GM19455 (cell line): ENCODE measurements at regions not wholly inside any gene's neighbourhood (a gene's known extent, or its start where the extent isn't known, plus 50 kb on each side); places are given as distances from the start of the nearest gene placed in this dataset.
"Not testable (repeated sequence)": the region's sequence is repeated elsewhere in the genome, so short reads cannot be mapped to it uniquely, and the experiment has no call there.

Experiments used
- ATAC-seq: cut with Tn5 transposase; IDR thresholded peaks from one replicate; pipeline ENCODE4 v1.9.1; 2021; ENCODE audit not compliant: unreplicated experiment

DNA sequence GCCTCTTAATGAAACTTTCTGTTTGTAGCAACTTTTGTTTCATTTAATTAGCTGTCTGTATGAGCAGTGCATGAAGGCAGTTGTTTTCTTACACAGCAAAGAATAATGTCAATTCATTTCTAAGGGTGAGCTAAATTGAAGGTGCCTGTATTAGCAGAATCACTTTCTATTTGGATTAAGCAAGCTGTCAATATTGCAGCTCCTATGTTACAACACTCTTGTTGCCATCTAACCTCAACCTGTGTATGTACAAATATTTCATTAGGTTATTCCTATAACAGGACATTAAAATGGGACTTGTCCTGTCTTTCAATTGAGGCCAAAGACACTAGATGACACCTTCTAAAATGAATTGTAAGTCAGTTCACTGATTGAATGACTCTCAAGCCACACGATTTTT lies 647.5 kb downstream of the UTRN start:
- ATAC-seq, result no peak

DNA sequence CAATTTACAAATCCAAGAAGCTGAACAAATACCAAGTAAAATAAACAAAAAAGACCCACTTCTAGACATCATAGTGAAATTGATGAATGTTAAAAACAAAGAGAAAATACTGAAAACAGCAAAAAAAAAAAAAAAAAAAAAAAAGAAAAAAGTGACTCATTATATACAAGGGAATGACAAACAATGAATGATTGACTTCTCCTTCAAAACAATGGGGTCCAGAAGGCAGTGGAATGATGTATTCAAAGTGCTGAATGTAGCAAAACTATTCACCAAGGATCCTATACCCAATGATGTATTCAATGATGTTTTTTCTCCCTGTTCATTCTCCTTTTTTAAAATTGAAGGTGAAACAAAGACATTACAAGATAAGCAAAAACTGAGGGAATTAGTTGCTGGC lies 650.0 kb downstream of the UTRN start:
- ATAC-seq, result no peak

DNA sequence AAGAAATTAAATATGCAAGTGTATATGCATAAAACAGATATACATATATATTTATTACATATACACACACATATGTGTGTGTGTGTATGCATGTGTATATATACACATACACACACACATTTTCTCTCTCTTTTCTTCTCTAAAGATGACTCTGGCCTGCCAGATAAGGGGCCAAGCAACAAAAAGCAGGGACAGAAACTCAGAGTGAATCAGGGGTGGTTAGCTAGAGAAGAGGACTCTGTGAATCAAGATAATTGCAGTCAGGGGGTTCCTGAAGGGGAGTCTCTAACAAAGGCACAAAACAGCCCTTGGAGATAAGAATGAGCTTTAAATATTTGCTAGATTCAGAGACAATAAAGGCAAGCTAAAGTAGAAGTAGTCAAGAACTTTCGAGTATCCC lies 650.5 kb downstream of the UTRN start:
- no peak for ATAC-seq

DNA sequence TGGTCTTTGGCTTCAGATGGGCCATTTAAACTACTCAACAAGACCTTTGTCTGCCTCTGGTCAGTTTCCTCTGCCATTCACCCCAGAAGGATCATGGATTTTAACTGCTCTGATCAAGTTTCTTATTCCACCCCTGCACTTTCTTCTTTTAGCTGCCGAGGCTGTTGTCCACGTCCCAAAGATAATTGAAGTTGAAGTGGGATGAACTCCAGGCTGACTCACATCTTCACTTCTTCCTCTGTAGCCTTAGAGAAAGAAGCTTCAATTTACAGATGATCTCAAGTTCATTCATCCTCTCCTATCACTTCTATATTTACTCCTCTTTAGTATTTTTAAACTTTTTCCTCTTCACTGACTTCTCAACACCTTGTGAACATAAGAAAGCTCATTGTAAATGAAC lies 651.6 kb downstream of the UTRN start:
- ATAC-seq, result no peak

DNA sequence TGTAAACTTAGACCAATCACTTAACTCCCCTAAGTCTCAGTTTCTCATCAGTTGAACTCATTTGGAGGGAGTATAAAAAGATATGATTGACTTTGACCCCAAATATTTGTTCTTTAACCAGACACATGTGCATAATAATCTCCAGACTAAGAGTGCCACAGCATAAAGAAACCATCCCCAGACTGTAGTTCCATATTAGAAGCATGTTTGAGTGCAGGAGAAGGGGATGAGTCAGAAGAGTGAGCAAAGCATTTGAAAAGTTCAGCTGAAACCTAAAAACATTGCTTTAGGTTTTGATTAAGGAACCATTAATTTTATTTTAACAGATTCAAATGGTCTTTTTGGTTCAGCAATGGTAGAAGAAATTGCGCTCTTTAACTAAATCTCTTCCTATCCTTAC lies 654.8 kb downstream of the UTRN start:
- ATAC-seq, result no peak

DNA sequence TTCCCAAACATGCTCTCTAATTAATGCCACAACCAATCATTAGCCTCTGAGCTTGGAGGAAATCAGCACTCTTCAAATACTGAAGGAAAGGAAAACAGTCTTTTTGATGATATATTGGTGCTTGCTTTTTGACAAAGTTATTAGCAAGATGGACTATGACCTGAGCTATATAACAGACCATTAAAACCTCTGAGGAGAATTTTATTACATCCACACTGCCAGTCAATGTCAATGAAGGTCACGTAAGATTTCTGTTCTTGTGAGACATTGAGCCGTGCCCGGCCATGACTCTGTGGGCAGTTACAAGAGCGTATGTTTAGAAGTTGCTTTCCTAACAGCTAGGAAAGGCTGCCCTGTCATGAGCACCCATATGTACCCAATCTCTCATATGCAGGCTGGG lies 659.0 kb downstream of the UTRN start:
- ATAC-seq, result no peak

DNA sequence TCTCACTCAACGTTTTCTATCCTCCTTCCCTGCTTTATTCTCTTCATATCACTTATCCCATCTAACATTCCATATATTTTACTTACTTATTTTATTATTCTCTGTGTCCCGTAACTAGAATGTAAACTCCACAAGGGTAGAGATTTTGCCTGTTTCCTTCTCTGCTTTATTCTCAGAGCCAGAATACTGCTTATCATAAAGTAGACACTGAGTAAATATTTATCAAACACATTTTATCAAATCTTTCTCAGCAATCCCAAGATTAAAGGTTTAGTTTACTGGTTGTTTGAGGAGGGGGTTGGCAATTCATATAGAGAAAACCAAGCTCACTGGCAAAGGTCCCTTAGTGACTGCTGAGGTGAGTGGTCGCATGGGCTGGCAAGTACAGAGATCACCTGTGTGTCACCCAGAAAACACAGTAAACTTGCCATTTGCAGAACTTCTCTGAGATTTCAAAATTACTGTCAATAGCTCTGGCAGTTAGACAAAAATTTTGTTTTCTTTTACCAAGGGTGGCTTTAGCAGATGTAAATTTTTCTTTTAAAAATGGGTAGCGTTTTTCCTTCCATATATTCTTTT lies 662.4 kb downstream of the UTRN start:
- ATAC-seq, result no peak

DNA sequence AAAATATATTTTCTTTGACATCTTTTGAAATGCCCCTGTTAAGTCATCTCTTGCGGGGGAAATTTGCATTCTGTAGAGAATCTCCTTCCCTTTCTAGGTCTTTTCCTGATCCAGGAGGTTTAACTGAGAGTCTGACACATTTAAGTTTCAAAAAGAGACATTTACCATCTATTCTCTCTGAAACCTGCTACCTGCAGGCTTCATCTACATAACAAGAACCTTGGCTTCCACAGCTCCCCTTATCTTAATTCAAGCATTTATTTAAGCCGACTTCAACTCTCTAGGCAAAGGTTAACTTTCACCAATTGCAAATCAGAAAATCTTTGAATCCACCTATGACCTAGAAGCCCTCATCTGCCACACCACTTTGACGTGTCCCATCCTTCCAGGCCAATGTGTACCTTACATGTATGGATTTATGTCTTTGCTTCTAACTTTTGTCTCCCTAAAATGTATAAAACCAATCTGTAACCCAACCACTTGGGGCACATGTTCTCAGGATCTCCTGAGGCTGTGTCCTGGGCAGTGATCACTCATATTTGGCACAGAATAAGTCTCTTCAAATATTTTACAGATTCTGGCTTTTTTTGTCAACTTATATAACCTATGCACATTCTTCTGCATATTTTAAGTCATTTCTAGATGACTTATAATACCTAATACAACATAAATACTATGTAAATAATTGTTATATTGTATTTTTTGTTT lies 666.7 kb downstream of the UTRN start:
- no peak for ATAC-seq

DNA sequence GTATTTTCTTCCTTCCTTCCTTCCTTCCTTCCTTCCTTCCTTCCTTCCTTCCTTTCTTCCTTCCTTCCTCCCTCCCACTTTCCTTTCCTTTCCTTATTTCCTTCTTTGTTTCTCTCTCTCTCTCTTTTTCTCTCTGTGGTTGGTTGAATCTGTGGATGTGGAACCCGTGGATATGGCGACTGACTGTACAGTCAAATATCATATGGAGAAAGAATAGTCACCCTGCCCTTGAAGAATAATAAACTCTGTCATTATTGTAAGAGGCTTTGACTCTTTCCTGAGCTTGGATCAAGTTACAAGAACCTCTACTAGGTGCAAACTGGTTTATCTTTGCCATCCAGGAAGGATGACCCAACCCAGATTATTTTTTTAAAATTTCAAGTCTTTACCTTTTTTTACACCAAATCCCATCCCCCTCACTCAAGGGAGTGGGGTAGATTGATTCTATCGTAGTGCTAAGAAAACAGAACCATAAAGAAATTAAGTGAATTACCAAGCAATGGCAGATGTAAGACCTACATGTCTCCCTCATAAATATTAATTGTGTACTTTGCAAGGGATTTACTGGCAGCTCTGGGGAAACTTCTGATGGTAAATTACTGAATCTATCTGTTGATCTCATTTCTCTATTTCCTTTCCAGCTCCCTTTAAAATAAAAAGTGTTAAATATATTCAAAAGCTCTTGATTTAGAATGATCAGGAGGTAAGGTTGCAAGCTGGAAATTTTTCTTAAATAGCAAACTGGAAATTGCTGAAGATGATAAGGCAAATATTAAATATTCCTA lies 667.5 kb downstream of the UTRN start:
- no peak for ATAC-seq

DNA sequence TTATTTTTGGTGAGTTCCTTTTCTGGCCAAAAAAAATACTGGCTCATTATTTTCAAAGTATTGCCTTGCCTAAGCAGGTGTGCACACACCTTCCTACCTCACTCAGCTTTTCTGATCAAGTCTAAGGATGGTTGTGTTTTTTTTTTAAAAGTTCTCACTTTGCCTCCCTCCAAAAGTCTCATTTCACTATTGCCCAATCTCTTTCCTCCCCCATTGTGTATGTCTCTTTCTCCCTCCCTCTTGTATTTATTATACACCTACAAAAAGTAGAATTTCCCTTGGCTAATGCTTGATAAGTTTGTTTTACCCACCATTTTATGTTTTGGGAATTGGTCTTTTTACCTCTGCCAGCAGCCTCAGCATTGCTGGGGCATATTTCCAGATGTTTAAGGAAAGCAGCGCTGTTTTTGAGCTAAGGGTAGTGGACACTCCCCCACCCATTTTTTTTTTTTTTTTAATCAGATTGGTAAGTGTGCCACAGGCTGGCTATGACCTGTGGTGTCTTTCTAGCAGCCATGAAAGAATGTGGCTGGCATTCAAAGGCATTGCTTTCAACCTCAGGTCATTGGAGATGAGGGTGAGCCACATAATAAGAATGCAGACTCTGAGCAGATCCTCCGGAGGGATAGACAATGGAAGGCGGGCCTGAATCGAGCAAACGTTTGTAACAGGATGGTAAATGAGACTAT lies 668.6 kb downstream of the UTRN start:
- ATAC-seq, result no peak

DNA sequence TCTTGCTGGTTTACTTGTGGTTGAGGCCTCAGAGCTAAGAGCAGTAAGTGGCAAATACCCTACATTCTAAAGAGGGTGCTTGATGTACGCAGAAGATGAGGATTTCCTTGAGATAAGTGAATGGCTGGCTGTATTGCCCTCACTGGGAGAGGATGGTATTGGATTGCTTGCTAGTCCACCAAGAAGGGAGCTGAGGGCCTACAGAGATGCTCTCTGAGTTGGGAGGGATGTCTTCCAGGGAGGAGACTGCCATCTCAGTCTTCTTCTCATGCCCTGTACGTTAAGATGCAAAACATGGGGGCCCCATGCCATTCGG lies 669.1 kb downstream of the UTRN start:
- ATAC-seq, result no peak

DNA sequence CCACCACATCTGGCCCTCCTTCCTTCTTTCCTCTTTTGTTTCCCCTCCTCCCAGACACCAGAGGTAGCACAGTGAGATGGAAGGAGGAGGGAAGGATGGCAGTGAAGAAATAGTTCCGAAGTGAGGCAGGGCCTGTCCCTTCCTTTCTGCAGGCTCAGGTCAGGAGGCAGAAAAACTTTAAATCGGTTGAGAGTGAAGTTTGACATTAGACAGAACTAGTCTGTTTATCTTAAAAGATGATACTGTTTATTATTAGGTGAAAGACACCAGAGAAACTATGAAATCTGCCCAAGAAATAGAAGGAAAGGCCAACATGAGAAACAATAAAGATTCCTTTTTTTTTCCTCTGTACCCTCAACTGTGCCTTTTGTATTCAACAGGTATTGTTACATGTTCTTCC lies 670.3 kb downstream of the UTRN start:
- no peak for ATAC-seq

DNA sequence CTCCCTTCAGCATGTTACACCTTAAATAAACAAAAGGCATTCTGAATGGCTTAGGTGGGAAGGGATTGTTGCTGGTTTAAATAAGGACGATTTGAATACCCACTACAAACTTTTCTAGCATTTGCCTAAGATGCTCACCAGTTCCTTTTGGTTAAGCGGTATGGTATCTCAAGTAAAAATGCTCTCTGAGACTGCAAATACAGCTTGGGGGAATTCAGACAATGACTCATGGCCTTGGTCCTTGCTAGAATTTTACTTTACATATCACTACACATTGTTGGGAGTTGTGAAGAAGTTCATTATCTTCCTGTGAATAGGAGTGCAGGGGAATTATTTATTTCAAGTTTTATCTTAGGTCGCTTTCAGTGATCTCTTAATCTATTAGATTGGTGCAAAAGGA lies 670.7 kb downstream of the UTRN start:
- ATAC-seq, result no peak

DNA sequence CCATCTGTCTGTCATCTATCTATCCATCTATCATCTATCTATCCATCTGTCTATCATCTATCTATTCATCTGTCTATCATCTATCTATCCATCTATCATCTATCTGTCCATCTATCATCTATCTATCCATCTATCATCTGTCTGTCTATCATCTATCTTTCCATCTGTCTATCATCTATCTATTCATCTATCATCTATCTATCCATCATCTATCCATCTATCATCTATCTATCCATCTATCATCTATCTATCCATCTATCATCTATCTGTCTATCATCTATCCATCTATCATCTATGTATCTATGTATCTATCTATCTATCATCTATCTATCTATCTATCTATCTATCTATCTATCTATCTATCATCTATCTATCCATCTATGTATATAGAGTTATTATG lies 671.6 kb downstream of the UTRN start:
- not testable (repeated sequence) for ATAC-seq

DNA sequence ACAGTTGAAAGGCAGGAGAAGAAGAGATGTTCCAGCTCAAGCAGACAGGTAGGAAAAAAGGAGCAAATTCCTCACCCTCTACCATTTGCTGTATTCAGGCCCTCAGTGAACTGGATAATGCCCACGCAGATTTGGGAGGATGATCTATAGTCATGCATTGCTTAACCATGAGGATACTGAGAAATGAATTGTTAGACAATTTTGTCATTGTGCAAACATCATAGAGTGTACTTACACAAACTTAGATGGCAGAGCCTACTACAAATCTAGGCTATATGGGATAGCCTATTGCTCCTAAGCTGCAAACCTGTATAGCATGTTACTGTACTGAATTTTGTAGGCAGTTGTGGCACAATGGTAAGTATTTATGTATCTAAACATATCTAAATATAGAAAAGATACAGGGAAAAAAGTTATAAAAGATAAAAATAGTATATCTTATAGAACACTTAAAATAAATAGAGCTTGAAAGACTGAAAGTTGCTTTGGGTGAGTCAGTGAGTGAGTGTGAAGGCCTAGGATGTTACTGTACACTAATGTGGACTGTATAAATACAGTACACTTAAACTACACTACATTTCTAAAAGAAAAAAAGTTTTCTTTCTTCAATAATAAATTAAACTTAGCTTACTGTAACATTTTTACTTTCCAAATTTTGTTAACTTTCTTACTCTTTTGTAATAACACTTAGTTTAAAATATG lies 672.3 kb downstream of the UTRN start:
- ATAC-seq, result no peak

DNA sequence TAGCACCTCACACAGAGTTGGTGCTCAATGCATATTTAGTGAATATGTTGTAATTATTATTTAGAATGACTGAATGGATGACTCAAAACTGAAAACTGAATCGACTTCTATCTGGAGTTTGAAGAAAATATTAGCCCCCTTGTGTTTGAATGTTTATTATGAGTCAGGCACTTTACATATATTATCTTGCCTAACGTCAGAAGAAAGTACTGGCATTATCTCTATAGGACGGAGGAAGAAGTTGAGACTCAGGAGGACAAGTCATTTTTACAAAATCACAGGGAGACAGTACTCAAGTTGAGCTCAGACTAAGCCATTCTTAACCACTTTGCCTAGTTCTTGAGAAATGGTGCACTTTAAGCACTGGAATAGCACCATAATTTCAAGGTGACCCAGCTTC lies 684.0 kb downstream of the UTRN start:
- no peak for ATAC-seq

DNA sequence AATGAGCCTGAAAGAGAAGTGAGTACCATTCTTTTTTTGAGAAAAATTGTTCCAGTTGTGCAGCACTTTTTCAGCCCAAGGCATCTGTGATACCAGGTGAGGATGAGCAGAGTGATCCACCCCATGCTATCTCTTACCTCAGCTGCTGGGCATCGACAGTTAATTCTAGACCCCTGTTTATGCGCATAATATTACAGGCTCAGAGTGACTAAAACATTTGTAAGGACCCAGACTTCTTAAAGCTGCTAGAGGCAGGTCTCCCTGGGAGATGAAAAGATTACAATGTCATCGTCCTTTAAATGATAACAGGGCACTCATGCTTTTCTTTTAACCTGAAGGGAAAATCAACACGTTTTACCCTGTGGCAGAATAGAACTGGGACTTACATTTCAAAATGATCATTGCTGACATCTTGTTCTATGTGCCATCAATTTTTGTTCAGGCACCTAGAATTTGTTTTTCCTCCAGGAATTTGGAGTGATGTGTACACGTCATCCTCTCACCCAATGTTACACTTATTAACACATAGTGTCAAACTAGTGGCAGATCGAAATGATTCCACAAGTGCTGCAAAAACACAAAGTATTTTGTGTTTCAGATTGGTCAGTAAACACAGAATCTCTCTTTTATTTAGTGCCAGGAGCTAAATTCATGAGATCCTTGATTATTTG lies 684.6 kb downstream of the UTRN start:
- ATAC-seq, result no peak

DNA sequence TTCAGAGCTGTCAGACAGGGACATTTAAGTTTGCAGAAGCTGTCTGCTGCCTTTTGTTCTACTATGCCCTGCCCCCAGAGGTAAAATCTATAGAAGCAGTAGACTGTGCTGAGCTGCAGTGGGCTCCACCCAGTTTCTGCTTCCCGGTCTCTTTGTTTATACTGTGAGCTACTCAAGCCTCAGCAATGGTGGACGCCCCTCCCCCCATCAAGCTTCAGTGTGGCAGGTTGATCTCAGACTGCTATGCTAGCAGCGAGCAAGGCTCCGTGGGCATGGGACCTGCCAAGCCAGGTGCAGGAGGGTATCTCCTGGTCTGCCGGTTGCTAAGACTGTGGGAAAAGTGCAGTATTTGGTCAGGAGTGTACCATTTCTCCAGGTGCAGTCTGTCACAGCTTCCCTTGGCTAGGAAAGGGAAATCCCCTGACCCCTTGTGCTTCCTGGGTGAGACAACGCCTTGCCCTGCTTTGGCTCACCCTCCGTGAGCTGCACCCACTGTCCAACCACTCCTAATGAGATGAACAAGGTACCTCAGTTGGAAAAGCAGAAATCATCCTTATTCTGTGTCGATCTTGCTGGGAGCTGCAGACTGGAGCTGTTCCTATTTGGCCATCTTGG lies 692.2 kb downstream of the UTRN start:
- ATAC-seq, result not testable (repeated sequence)

DNA sequence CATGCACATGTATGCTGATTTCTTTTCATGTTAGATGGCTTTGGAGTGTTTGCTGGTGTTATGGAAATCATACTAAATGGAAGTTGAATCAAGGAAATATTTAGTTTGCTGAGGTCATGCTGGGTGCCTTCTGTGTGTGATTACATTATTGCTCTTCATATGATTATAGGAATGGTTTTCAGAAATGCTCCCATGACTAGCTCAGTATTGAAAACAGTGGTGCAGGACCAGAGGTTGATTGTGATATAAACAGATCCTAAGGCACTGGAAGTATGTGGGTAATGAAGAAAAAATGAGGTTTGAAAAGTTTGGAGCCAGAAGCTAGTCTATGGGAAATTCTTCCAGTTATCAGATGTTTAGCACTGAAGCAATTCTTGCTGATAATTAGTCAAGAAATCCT lies 693.1 kb downstream of the UTRN start:
- no peak for ATAC-seq

DNA sequence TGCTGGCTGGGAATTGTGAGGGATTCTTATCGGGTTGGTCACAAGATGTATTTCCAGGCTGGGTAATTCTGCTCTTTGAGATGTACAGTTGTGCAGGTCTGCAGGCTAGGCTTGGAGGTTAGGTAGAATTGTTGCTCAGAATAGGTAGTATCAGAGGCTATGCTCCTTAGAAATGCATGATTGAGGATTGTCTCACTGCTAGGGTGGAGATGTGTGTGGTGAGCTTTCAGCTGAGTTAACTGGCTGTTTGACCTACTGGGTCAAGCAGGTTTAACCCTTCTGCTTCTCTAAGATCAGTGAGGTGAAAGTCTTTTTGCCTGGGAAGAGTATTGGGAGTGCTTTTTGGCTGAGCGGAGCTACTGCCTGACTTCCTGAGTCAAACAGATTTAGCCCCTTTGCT lies 701.1 kb downstream of the UTRN start:
- no peak for ATAC-seq
